CD4-positive, CD25-positive, alpha-beta regulatory T cell (primary cell): ENCODE measurements at regions not wholly inside any gene's neighbourhood (a gene's known extent, or its start where the extent isn't known, plus 50 kb on each side); places are given as distances from the start of the nearest gene placed in this dataset.

Experiments
- ATAC-seq, 2 donors: fragments of 150-1000 bp; cut with Tn5 transposase; one replicate each; pipeline ENCODE4 v1.10.0; 2021; ENCODE audit warnings: low read depth in 2 of 2, moderate number of reproducible peaks in 2 of 2, moderate library complexity in 1 of 2
- DNase-seq, 3 donors: peaks; one replicate each; pipeline versions ENCODE4 v3.0.0 to v3.0.0-alpha.2; 2012 to 2022; ENCODE audit warnings: mixed read lengths in 1 of 3
- H3K27ac ChIP-seq: one replicate; pipeline ENCODE4 v1.7.0; 2013; ENCODE audit warnings: mild to moderate bottlenecking, low read length; ENCODE audit not compliant: insufficient read depth, poor library complexity, severe bottlenecking
- H3K27me3 ChIP-seq: one replicate; pipeline ENCODE4 v1.7.0; 2013; ENCODE audit warnings: low read length; ENCODE audit not compliant: control insufficient read depth, insufficient read depth
- H3K36me3 ChIP-seq: one replicate; pipeline ENCODE4 v1.7.0; 2013; ENCODE audit warnings: mild to moderate bottlenecking, low read length, moderate library complexity; ENCODE audit not compliant: control insufficient read depth, insufficient read depth
- H3K4me1 ChIP-seq: 2 replicates; pipeline ENCODE4 v1.7.0; 2013; ENCODE audit warnings: mild to moderate bottlenecking, low read length; ENCODE audit not compliant: insufficient read depth, control insufficient read depth, poor library complexity, severe bottlenecking
- H3K4me3 ChIP-seq: one replicate; pipeline ENCODE4 v1.7.0; 2013; ENCODE audit warnings: low read depth, mild to moderate bottlenecking, low read length, moderate library complexity
- H3K9me3 ChIP-seq, 2 experiments: 1 replicate in 1 of 2; 2 replicates in 1 of 2; pipeline ENCODE4 v1.7.0; 2013; ENCODE audit warnings: low read length in 2 of 2, mild to moderate bottlenecking in 1 of 2, moderate library complexity in 1 of 2; ENCODE audit not compliant: control insufficient read depth in 2 of 2
- H3K27ac Mint-ChIP-seq, 3 donors: one replicate each; pipeline ENCODE4 v1.8.0; 2020 to 2022; ENCODE audit warnings: mild to moderate bottlenecking in 3 of 3, mixed read lengths in 3 of 3, moderate library complexity in 2 of 3
- H3K27me3 Mint-ChIP-seq: one replicate; pipeline ENCODE4 v1.8.0; 2022; ENCODE audit warnings: mild to moderate bottlenecking, mixed read lengths
- H3K36me3 Mint-ChIP-seq: one replicate; pipeline ENCODE4 v1.8.0; 2020; ENCODE audit warnings: mixed read lengths
- H3K4me1 Mint-ChIP-seq, 4 donors: one replicate each; pipeline ENCODE4 v1.8.0; 2020 to 2022; ENCODE audit warnings: mixed read lengths in 4 of 4, mild to moderate bottlenecking in 1 of 4
- H3K4me3 Mint-ChIP-seq, 4 donors: one replicate each; pipeline ENCODE4 v1.8.0; 2020 to 2022; ENCODE audit warnings: mild to moderate bottlenecking in 4 of 4, mixed read lengths in 4 of 4, moderate library complexity in 3 of 4
- H3K9me3 Mint-ChIP-seq, 7 donors: one replicate each; pipeline ENCODE4 v1.8.0; 2020 to 2022; ENCODE audit warnings: mixed read lengths in 7 of 7, mild to moderate bottlenecking in 3 of 7, moderate library complexity in 2 of 7

- Mint-ChIP-seq H3K4me1 (no peaks in the 10 kb centered on the region), H3K27me3 (no peaks in the 10 kb centered on the region), H3K27ac (no peak overlapping the region), H3K4me3 (no peak overlapping the region), H3K36me3 (no peaks in the 10 kb centered on the region), H3K9me3 (peaks cover 0 to 7% (median 0%) of the 10 kb centered on the region in 7 donors)
- Histone ChIP-seq H3K27me3 (no peaks in the 10 kb centered on the region), H3K27ac (no peak overlapping the region), H3K4me1 (no peaks in the 10 kb centered on the region), H3K9me3 (no peaks in the 10 kb centered on the region), H3K4me3 (no peak overlapping the region), H3K36me3 (no peaks in the 10 kb centered on the region)
- DNase-seq (no peak), ATAC-seq (no peak)
These were observed 265.5 kb upstream of the RGS18 start for GRCh38 chr1:191892716-191893115.

- no peak for ATAC-seq
- DNase-seq = no peak
- Mint-ChIP-seq H3K9me3 (peaks cover 0 to 9% (median 3%) of the 10 kb centered on the region in 7 donors), H3K27me3 (no peaks in the 10 kb centered on the region), H3K36me3 (no peaks in the 10 kb centered on the region), H3K27ac (no peak overlapping the region), H3K4me1 (no peaks in the 10 kb centered on the region), H3K4me3 (no peak overlapping the region)
- H3K36me3 ChIP-seq = no peaks in the 10 kb centered on the region
- no peak overlapping the region for H3K27ac ChIP-seq
- H3K4me1 ChIP-seq = no peaks in the 10 kb centered on the region
- no peak overlapping the region for H3K4me3 ChIP-seq
- no peaks in the 10 kb centered on the region for H3K9me3 ChIP-seq
- no peaks in the 10 kb centered on the region for H3K27me3 ChIP-seq
These were observed 263.2 kb upstream of the RGS18 start for GRCh38 chr1:191895049-191895448.

- H3K9me3 Mint-ChIP-seq = peaks cover 0 to 9% (median 4%) of the 10 kb centered on the region in 7 donors
- ATAC-seq = no peak
- H3K36me3 Mint-ChIP-seq = no peaks in the 10 kb centered on the region
- H3K4me3 ChIP-seq = no peak overlapping the region
- no peaks in the 10 kb centered on the region for H3K36me3 ChIP-seq
- H3K27me3 ChIP-seq = no peaks in the 10 kb centered on the region
- no peaks in the 10 kb centered on the region for H3K4me1 ChIP-seq
- no peaks in the 10 kb centered on the region for H3K27me3 Mint-ChIP-seq
- no peak overlapping the region for H3K27ac ChIP-seq
- DNase-seq = no peak
- no peaks in the 10 kb centered on the region for H3K9me3 ChIP-seq
- no peaks in the 10 kb centered on the region for H3K4me1 Mint-ChIP-seq
- no peak overlapping the region for H3K27ac Mint-ChIP-seq
- no peak overlapping the region for H3K4me3 Mint-ChIP-seq
These were observed 262.7 kb upstream of the RGS18 start for GRCh38 chr1:191895462-191896058.

GRCh38 chr1:191897134-191897533, 261.1 kb upstream of the RGS18 start:
- Mint-ChIP-seq H3K4me1 (no peaks in the 10 kb centered on the region), H3K36me3 (no peaks in the 10 kb centered on the region), H3K9me3 (peaks cover 0 to 9% (median 4%) of the 10 kb centered on the region in 7 donors), H3K27me3 (no peaks in the 10 kb centered on the region), H3K4me3 (no peak overlapping the region), H3K27ac (no peak overlapping the region)
- Histone ChIP-seq H3K36me3 (no peaks in the 10 kb centered on the region), H3K9me3 (no peaks in the 10 kb centered on the region), H3K27me3 (no peaks in the 10 kb centered on the region), H3K27ac (no peak overlapping the region), H3K4me3 (no peak overlapping the region), H3K4me1 (no peaks in the 10 kb centered on the region)
- DNase-seq (no peak), ATAC-seq (no peak)

- Mint-ChIP-seq H3K4me3 (no peak overlapping the region), H3K9me3 (peaks cover 0 to 12% (median 4%) of the 10 kb centered on the region in 7 donors), H3K4me1 (no peaks in the 10 kb centered on the region), H3K27me3 (no peaks in the 10 kb centered on the region), H3K27ac (no peak overlapping the region), H3K36me3 (no peaks in the 10 kb centered on the region)
- Histone ChIP-seq H3K4me1 (no peaks in the 10 kb centered on the region), H3K9me3 (no peaks in the 10 kb centered on the region), H3K4me3 (no peak overlapping the region), H3K36me3 (no peaks in the 10 kb centered on the region), H3K27me3 (no peaks in the 10 kb centered on the region), H3K27ac (no peak overlapping the region)
- DNase-seq (no peak), ATAC-seq (no peak)
These were observed 256.6 kb upstream of the RGS18 start for GRCh38 chr1:191901651-191902050.

- Histone ChIP-seq H3K4me3 (no peak overlapping the region), H3K9me3 (no peaks in the 10 kb centered on the region), H3K4me1 (no peaks in the 10 kb centered on the region), H3K36me3 (no peaks in the 10 kb centered on the region), H3K27me3 (no peaks in the 10 kb centered on the region), H3K27ac (no peak overlapping the region)
- DNase-seq (no peak), ATAC-seq (no peak)
- H3K9me3 Mint-ChIP-seq = peaks cover 1 to 14% (median 3%) of the 10 kb centered on the region in 7 donors
- no peaks in the 10 kb centered on the region for H3K27me3 Mint-ChIP-seq
- no peak overlapping the region for H3K4me3 Mint-ChIP-seq
- H3K36me3 Mint-ChIP-seq = no peaks in the 10 kb centered on the region
- no peaks in the 10 kb centered on the region for H3K4me1 Mint-ChIP-seq
- no peak overlapping the region for H3K27ac Mint-ChIP-seq
These were observed 253.3 kb upstream of the RGS18 start for GRCh38 chr1:191904991-191905390.

- ATAC-seq (no peak), DNase-seq (no peak)
- Mint-ChIP-seq H3K9me3 (peaks cover 0 to 19% (median 7%) of the 10 kb centered on the region in 7 donors), H3K36me3 (no peaks in the 10 kb centered on the region), H3K4me3 (no peak overlapping the region), H3K4me1 (no peaks in the 10 kb centered on the region), H3K27me3 (no peaks in the 10 kb centered on the region), H3K27ac (no peak overlapping the region)
- no peaks in the 10 kb centered on the region for H3K9me3 ChIP-seq
- H3K4me1 ChIP-seq = no peaks in the 10 kb centered on the region
- no peaks in the 10 kb centered on the region for H3K27me3 ChIP-seq
- no peak overlapping the region for H3K27ac ChIP-seq
- H3K36me3 ChIP-seq = no peaks in the 10 kb centered on the region
- no peak overlapping the region for H3K4me3 ChIP-seq
These were observed 252.5 kb upstream of the RGS18 start for GRCh38 chr1:191905781-191906180.

GRCh38 chr1:191907121-191907520, 251.1 kb upstream of the RGS18 start:
- no peak overlapping the region for H3K27ac ChIP-seq
- H3K4me3 ChIP-seq = no peak overlapping the region
- no peaks in the 10 kb centered on the region for H3K36me3 ChIP-seq
- H3K4me1 ChIP-seq = no peaks in the 10 kb centered on the region
- DNase-seq (no peak), ATAC-seq (no peak)
- H3K9me3 ChIP-seq = no peaks in the 10 kb centered on the region
- no peak overlapping the region for H3K27ac Mint-ChIP-seq
- no peaks in the 10 kb centered on the region for H3K4me1 Mint-ChIP-seq
- H3K36me3 Mint-ChIP-seq = no peaks in the 10 kb centered on the region
- peaks cover 0 to 22% (median 9%) of the 10 kb centered on the region in 7 donors for H3K9me3 Mint-ChIP-seq
- no peak overlapping the region for H3K4me3 Mint-ChIP-seq
- H3K27me3 Mint-ChIP-seq = no peaks in the 10 kb centered on the region
- no peaks in the 10 kb centered on the region for H3K27me3 ChIP-seq
